ENCODE measurements at regions not wholly inside any gene's neighbourhood (a gene's known extent, or its start where the extent isn't known, plus 50 kb on each side); places are given as distances from the start of the nearest gene placed in this dataset.
"Not testable (repeated sequence)": the region's sequence is repeated elsewhere in the genome, so short reads cannot be mapped to it uniquely, and the experiment has no call there.

GRCh38 chr1:213692321-213692720 lies 295.5 kb upstream of the PROX1 start:
- Histone ChIP-seq H3K9ac (ENCODE audit: low read depth, low read length) (no peak overlapping the region), H3K9me3 (ENCODE audit: control insufficient read depth, insufficient read depth, low read length) (no peaks in the 10 kb centered on the region), H3K4me1 (ENCODE audit: control insufficient read depth, insufficient read depth, low read length) (no peaks in the 10 kb centered on the region), H3K4me3 (ENCODE audit: low read depth, low read length) (no peak overlapping the region), H3K36me3 (ENCODE audit: control insufficient read depth, insufficient read depth, low read length) (no peaks in the 10 kb centered on the region), H3K27ac (ENCODE audit: low read depth, low read length) (no peak overlapping the region), H3K27me3 (ENCODE audit: control insufficient read depth, insufficient read depth, low read length) (no peaks in the 10 kb centered on the region)

DNA sequence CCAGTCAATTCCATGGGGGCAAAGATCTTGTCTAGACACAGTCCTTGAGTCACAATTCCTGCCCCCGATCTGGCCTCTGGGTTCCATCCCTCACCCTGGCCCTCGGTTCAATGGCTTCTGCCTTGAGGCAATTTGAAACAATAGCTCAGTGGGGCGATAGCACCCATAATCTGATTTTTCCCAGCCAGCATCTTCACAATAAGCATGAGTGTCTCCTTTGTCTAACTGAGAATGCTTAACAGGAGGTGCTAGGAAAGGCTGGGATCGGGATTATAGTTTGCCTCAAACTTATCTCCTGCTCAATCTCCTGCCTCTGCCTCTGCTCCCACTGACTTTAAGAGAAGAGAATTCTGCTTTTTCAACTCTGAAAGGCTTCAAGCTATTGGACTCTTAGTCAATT lies 293.9 kb upstream of the PROX1 start:
- no peak overlapping the region for H3K9ac ChIP-seq (ENCODE audit: low read depth, low read length)
- H3K27ac ChIP-seq (ENCODE audit: low read depth, low read length) = no peak overlapping the region
- no peaks in the 10 kb centered on the region for H3K27me3 ChIP-seq (ENCODE audit: control insufficient read depth, insufficient read depth, low read length)
- H3K9me3 ChIP-seq (ENCODE audit: control insufficient read depth, insufficient read depth, low read length) = no peaks in the 10 kb centered on the region
- no peaks in the 10 kb centered on the region for H3K4me1 ChIP-seq (ENCODE audit: control insufficient read depth, insufficient read depth, low read length)
- no peaks in the 10 kb centered on the region for H3K36me3 ChIP-seq (ENCODE audit: control insufficient read depth, insufficient read depth, low read length)
- no peak overlapping the region for H3K4me3 ChIP-seq (ENCODE audit: low read depth, low read length)

DNA sequence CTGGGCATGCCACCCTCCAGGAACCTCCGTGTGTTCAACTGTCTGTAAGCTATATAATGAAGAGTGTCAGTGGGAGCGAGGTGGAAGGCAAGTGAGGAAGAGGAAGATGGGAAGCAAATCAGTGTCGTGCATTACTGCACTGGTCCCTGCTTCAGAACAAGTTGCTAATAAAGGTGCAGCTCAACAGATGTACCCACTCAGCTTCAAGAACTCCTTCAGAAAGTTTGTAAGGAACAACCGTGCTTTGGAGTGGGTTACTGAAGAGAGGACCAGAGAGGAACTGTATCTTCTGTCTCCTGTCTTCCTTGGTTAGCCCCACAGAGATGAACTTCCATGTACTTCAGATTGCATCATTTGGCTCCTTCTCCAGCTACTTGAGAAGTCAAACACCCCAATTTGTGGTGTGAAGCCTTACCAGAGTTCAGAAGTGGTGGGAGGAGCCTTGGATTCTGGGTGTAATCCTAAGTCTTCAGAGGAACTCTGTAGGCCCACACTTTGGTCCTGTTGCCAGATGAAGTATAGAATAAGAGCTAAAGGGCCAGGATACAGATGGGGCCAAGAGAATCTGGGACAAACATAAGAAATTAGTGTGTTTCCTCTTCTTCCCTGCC lies 290.5 kb upstream of the PROX1 start:
- no peak overlapping the region for H3K9ac ChIP-seq (ENCODE audit: low read depth, low read length)
- H3K27me3 ChIP-seq (ENCODE audit: control insufficient read depth, insufficient read depth, low read length) = no peaks in the 10 kb centered on the region
- no peaks in the 10 kb centered on the region for H3K36me3 ChIP-seq (ENCODE audit: control insufficient read depth, insufficient read depth, low read length)
- no peak overlapping the region for H3K27ac ChIP-seq (ENCODE audit: low read depth, low read length)
- H3K9me3 ChIP-seq (ENCODE audit: control insufficient read depth, insufficient read depth, low read length) = no peaks in the 10 kb centered on the region
- no peak overlapping the region for H3K4me3 ChIP-seq (ENCODE audit: low read depth, low read length)
- no peaks in the 10 kb centered on the region for H3K4me1 ChIP-seq (ENCODE audit: control insufficient read depth, insufficient read depth, low read length)

DNA sequence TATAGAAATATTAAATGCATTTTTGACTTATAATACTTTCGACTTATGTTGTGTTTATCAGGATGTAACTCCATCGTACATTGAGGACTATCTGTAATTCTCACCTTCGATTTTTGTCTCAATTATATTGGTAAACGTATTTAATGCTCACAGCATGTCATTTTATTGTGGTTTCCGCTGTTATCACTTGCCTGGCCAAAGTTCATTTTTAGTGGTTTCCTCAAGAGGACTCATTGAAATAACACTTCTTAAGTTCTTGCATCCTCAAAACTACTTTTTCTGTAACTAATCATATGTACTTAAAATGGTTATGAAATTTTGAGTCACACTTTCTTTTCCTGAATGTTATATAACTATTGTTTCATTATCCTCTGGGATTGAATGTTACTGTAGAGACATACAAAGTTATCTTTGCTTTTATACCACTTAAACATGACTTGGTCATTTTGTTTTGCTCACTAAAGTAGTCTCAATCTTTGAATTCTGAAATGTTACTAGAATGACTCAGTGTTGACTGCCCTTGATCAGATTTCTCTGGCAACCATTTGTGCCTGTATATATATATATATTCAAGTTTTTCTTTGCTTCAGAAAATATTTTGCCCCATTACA lies 289.6 kb upstream of the PROX1 start:
- no peaks in the 10 kb centered on the region for H3K36me3 ChIP-seq (ENCODE audit: control insufficient read depth, insufficient read depth, low read length)

DNA sequence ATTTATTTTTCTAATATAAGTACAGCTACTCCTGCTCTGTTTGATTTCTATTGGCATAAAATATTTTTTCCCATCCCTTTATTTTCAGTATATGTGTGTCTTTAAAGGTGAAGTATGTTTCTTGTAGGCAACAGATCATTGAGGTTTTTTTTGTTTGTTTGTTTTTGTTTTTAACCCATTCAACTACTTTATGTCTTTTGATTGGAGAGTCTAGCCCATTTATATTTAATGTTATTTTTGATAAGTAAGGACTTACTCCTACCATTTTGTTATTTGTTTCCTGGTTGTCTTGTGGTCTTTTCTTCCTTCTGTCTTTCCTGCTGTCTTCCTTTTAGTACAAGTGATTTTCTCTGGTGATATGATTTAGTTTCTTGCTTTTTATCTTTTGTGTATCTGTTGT lies 285.1 kb upstream of the PROX1 start:
- Histone ChIP-seq H3K27me3 (ENCODE audit: control insufficient read depth, insufficient read depth, low read length) (no peaks in the 10 kb centered on the region), H3K4me1 (ENCODE audit: control insufficient read depth, insufficient read depth, low read length) (no peaks in the 10 kb centered on the region), H3K9ac (ENCODE audit: low read depth, low read length) (no peak overlapping the region), H3K27ac (ENCODE audit: low read depth, low read length) (no peak overlapping the region), H3K36me3 (ENCODE audit: control insufficient read depth, insufficient read depth, low read length) (no peaks in the 10 kb centered on the region), H3K9me3 (ENCODE audit: control insufficient read depth, insufficient read depth, low read length) (no peaks in the 10 kb centered on the region), H3K4me3 (ENCODE audit: low read depth, low read length) (no peak overlapping the region)

More for the DNA sequence above, 289.6 kb upstream of the PROX1 start:
- Histone ChIP-seq H3K9me3 (ENCODE audit: control insufficient read depth, insufficient read depth, low read length) (no peaks in the 10 kb centered on the region), H3K27me3 (ENCODE audit: control insufficient read depth, insufficient read depth, low read length) (no peaks in the 10 kb centered on the region), H3K9ac (ENCODE audit: low read depth, low read length) (no peak overlapping the region), H3K4me3 (ENCODE audit: low read depth, low read length) (no peak overlapping the region), H3K4me1 (ENCODE audit: control insufficient read depth, insufficient read depth, low read length) (no peaks in the 10 kb centered on the region), H3K27ac (ENCODE audit: low read depth, low read length) (no peak overlapping the region)

- Histone ChIP-seq H3K4me1 (ENCODE audit: control insufficient read depth, insufficient read depth, low read length) (no peaks in the 10 kb centered on the region), H3K4me3 (ENCODE audit: low read depth, low read length) (no peak overlapping the region), H3K36me3 (ENCODE audit: control insufficient read depth, insufficient read depth, low read length) (no peaks in the 10 kb centered on the region), H3K27me3 (ENCODE audit: control insufficient read depth, insufficient read depth, low read length) (no peaks in the 10 kb centered on the region), H3K9ac (ENCODE audit: low read depth, low read length) (no peak overlapping the region), H3K9me3 (ENCODE audit: control insufficient read depth, insufficient read depth, low read length) (no peaks in the 10 kb centered on the region), H3K27ac (ENCODE audit: low read depth, low read length) (no peak overlapping the region)
Measured at GRCh38 chr1:213704941-213705340, 282.8 kb upstream of the PROX1 start.

DNA sequence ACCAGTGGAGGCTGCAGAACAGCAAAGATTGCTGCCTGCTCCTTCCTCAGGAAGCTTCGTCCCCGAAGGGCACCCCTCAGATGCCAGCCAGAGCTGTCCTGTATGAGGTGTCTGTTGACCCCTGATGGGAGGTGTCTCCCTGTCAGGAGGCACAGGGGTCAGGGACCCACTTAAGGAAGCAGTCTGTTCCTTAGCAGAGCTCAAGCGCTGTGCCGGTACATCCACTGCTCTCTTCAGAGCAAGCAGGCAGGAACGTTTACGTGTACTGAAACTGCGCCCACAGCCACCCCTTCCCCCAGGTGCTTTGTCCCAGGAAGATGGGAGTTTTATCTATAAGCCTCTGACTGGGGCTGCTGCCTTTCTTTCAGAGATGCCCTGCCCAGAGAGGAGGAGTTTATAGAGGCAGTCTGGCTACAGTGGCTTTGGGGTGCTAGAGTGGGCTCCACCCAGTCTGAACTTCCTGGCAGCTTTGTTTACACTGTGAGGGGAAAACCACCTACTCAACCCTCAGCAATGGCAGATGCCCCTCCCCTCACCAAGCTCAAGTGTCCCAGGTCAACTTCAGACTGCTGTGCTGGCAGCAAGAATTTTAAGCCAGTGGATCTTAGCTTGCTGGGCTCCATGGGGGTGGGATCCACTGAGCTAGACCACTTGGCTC lies 275.8 kb upstream of the PROX1 start:
- not testable (repeated sequence) for H3K4me1 ChIP-seq (ENCODE audit: control insufficient read depth, insufficient read depth, low read length); H3K4me3 ChIP-seq (ENCODE audit: low read depth, low read length); H3K9ac ChIP-seq (ENCODE audit: low read depth, low read length); H3K36me3 ChIP-seq (ENCODE audit: control insufficient read depth, insufficient read depth, low read length); H3K9me3 ChIP-seq (ENCODE audit: control insufficient read depth, insufficient read depth, low read length); H3K27me3 ChIP-seq (ENCODE audit: control insufficient read depth, insufficient read depth, low read length); H3K27ac ChIP-seq (ENCODE audit: low read depth, low read length)

DNA sequence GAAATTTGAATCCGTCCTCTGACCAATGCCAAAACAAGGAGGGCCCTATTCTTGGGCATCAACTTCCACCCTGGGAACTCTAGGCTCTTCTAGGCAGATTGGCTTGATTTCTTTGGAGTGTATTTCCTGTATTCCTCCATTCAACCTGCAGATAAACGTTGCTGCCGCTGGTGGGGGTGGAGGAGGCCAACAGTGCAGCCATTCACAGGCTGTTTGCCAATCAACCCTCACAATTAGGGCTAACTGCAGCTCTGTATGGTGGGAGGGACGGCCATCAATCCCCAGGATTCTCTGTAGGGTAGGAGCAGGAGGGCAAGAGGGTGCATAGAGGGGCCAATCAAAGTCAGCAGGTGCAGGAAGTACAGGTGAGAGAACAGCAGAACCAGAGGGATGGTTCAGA lies 273.1 kb upstream of the PROX1 start:
- no peak overlapping the region for H3K9ac ChIP-seq (ENCODE audit: low read depth, low read length)
- H3K4me1 ChIP-seq (ENCODE audit: control insufficient read depth, insufficient read depth, low read length) = no peaks in the 10 kb centered on the region
- no peaks in the 10 kb centered on the region for H3K9me3 ChIP-seq (ENCODE audit: control insufficient read depth, insufficient read depth, low read length)
- no peaks in the 10 kb centered on the region for H3K36me3 ChIP-seq (ENCODE audit: control insufficient read depth, insufficient read depth, low read length)
- H3K27ac ChIP-seq (ENCODE audit: low read depth, low read length) = no peak overlapping the region
- no peaks in the 10 kb centered on the region for H3K27me3 ChIP-seq (ENCODE audit: control insufficient read depth, insufficient read depth, low read length)
- no peak overlapping the region for H3K4me3 ChIP-seq (ENCODE audit: low read depth, low read length)

GRCh38 chr1:213715182-213715581 lies 272.6 kb upstream of the PROX1 start:
- no peak overlapping the region for H3K27ac ChIP-seq (ENCODE audit: low read depth, low read length)
- no peak overlapping the region for H3K9ac ChIP-seq (ENCODE audit: low read depth, low read length)
- H3K9me3 ChIP-seq (ENCODE audit: control insufficient read depth, insufficient read depth, low read length) = no peaks in the 10 kb centered on the region

GRCh38 chr1:213719462-213719861 lies 268.3 kb upstream of the PROX1 start:
- no peak overlapping the region for H3K27ac ChIP-seq (ENCODE audit: low read depth, low read length)
- H3K9me3 ChIP-seq (ENCODE audit: control insufficient read depth, insufficient read depth, low read length) = no peaks in the 10 kb centered on the region
- no peak overlapping the region for H3K4me3 ChIP-seq (ENCODE audit: low read depth, low read length)
- H3K27me3 ChIP-seq (ENCODE audit: control insufficient read depth, insufficient read depth, low read length) = no peaks in the 10 kb centered on the region
- H3K4me1 ChIP-seq (ENCODE audit: control insufficient read depth, insufficient read depth, low read length) = no peaks in the 10 kb centered on the region
- no peaks in the 10 kb centered on the region for H3K36me3 ChIP-seq (ENCODE audit: control insufficient read depth, insufficient read depth, low read length)
- H3K9ac ChIP-seq (ENCODE audit: low read depth, low read length) = no peak overlapping the region

More at GRCh38 chr1:213715182-213715581, 272.6 kb upstream of the PROX1 start:
- Histone ChIP-seq H3K36me3 (ENCODE audit: control insufficient read depth, insufficient read depth, low read length) (no peaks in the 10 kb centered on the region), H3K27me3 (ENCODE audit: control insufficient read depth, insufficient read depth, low read length) (no peaks in the 10 kb centered on the region), H3K4me1 (ENCODE audit: control insufficient read depth, insufficient read depth, low read length) (no peaks in the 10 kb centered on the region), H3K4me3 (ENCODE audit: low read depth, low read length) (no peak overlapping the region)

GRCh38 chr1:213720032-213720431 lies 267.7 kb upstream of the PROX1 start:
- H3K27ac ChIP-seq (ENCODE audit: low read depth, low read length) = no peak overlapping the region
- H3K36me3 ChIP-seq (ENCODE audit: control insufficient read depth, insufficient read depth, low read length) = no peaks in the 10 kb centered on the region
- H3K4me1 ChIP-seq (ENCODE audit: control insufficient read depth, insufficient read depth, low read length) = no peaks in the 10 kb centered on the region
- H3K9me3 ChIP-seq (ENCODE audit: control insufficient read depth, insufficient read depth, low read length) = no peaks in the 10 kb centered on the region
- H3K4me3 ChIP-seq (ENCODE audit: low read depth, low read length) = no peak overlapping the region
- H3K27me3 ChIP-seq (ENCODE audit: control insufficient read depth, insufficient read depth, low read length) = no peaks in the 10 kb centered on the region
- no peak overlapping the region for H3K9ac ChIP-seq (ENCODE audit: low read depth, low read length)
